ENCODE measurements at regions not wholly inside any gene's neighbourhood (a gene's known extent, or its start where the extent isn't known, plus 50 kb on each side); places are given as distances from the start of the nearest gene placed in this dataset.
"Not testable (repeated sequence)": the region's sequence is repeated elsewhere in the genome, so short reads cannot be mapped to it uniquely, and the experiment has no call there.

GRCh38 chr2:89537862-89538261, 846.4 kb downstream of the RPIA start:
- H3K4me1 Mint-ChIP-seq (ENCODE audit: low read depth); H3K27me3 Mint-ChIP-seq (ENCODE audit: low read depth); DNase-seq; ATAC-seq; H3K4me3 Mint-ChIP-seq; H3K9me3 Mint-ChIP-seq; H3K36me3 Mint-ChIP-seq (ENCODE audit: insufficient read depth): not testable (repeated sequence)

GRCh38 chr2:89544110-89544509, 852.6 kb downstream of the RPIA start:
- H3K9me3 Mint-ChIP-seq; H3K4me3 Mint-ChIP-seq; H3K36me3 Mint-ChIP-seq (ENCODE audit: insufficient read depth); ATAC-seq; H3K4me1 Mint-ChIP-seq (ENCODE audit: low read depth); DNase-seq; H3K27me3 Mint-ChIP-seq (ENCODE audit: low read depth): not testable (repeated sequence)

- H3K4me1 Mint-ChIP-seq (ENCODE audit: low read depth); H3K9me3 Mint-ChIP-seq; H3K36me3 Mint-ChIP-seq (ENCODE audit: insufficient read depth); H3K4me3 Mint-ChIP-seq; H3K27me3 Mint-ChIP-seq (ENCODE audit: low read depth); DNase-seq; ATAC-seq: not testable (repeated sequence)
These were observed 887.7 kb downstream of the RPIA start for GRCh38 chr2:89579154-89579553.

- H3K9me3 Mint-ChIP-seq; H3K4me3 Mint-ChIP-seq; H3K27me3 Mint-ChIP-seq (ENCODE audit: low read depth); H3K4me1 Mint-ChIP-seq (ENCODE audit: low read depth); H3K36me3 Mint-ChIP-seq (ENCODE audit: insufficient read depth); DNase-seq; ATAC-seq: not testable (repeated sequence)
These were observed 891.3 kb downstream of the RPIA start for GRCh38 chr2:89582816-89583215.

- H3K9me3 Mint-ChIP-seq; ATAC-seq; H3K36me3 Mint-ChIP-seq (ENCODE audit: insufficient read depth); H3K4me3 Mint-ChIP-seq; H3K27me3 Mint-ChIP-seq (ENCODE audit: low read depth); H3K4me1 Mint-ChIP-seq (ENCODE audit: low read depth); DNase-seq: not testable (repeated sequence)
These were observed 892.6 kb downstream of the RPIA start for GRCh38 chr2:89584046-89584445.

- not testable (repeated sequence) for H3K36me3 Mint-ChIP-seq (ENCODE audit: insufficient read depth); H3K4me3 Mint-ChIP-seq; ATAC-seq; DNase-seq; H3K9me3 Mint-ChIP-seq; H3K27me3 Mint-ChIP-seq (ENCODE audit: low read depth); H3K4me1 Mint-ChIP-seq (ENCODE audit: low read depth)
These were observed 893.5 kb downstream of the RPIA start for GRCh38 chr2:89584868-89585557.

- not testable (repeated sequence) for H3K4me1 Mint-ChIP-seq (ENCODE audit: low read depth); H3K27me3 Mint-ChIP-seq (ENCODE audit: low read depth); H3K9me3 Mint-ChIP-seq; H3K36me3 Mint-ChIP-seq (ENCODE audit: insufficient read depth); DNase-seq
- H3K4me3 Mint-ChIP-seq: peak overlapping the region; percentile 56
- ATAC-seq: peak; percentile 54 to 97
These were observed 894.1 kb downstream of the RPIA start for GRCh38 chr2:89585558-89585920.

- not testable (repeated sequence) for H3K4me1 Mint-ChIP-seq (ENCODE audit: low read depth); H3K9me3 Mint-ChIP-seq; H3K36me3 Mint-ChIP-seq (ENCODE audit: insufficient read depth); DNase-seq; H3K4me3 Mint-ChIP-seq; ATAC-seq; H3K27me3 Mint-ChIP-seq (ENCODE audit: low read depth)
These were observed 908.4 kb downstream of the RPIA start for GRCh38 chr2:89599843-89600242.

GRCh38 chr2:89606514-89606913, 915.0 kb downstream of the RPIA start:
- H3K36me3 Mint-ChIP-seq (ENCODE audit: insufficient read depth); H3K4me3 Mint-ChIP-seq; H3K4me1 Mint-ChIP-seq (ENCODE audit: low read depth); ATAC-seq; H3K27me3 Mint-ChIP-seq (ENCODE audit: low read depth); DNase-seq; H3K9me3 Mint-ChIP-seq: not testable (repeated sequence)

- H3K9me3 Mint-ChIP-seq; H3K4me3 Mint-ChIP-seq; ATAC-seq; H3K36me3 Mint-ChIP-seq (ENCODE audit: insufficient read depth); H3K4me1 Mint-ChIP-seq (ENCODE audit: low read depth); DNase-seq: not testable (repeated sequence)
- peaks cover 13% of the 10 kb centered on the region for H3K27me3 Mint-ChIP-seq (ENCODE audit: low read depth)
These were observed 918.9 kb downstream of the RPIA start for GRCh38 chr2:89610207-89610926.

- not testable (repeated sequence) for H3K4me3 Mint-ChIP-seq; H3K9me3 Mint-ChIP-seq; DNase-seq; H3K4me1 Mint-ChIP-seq (ENCODE audit: low read depth); ATAC-seq; H3K36me3 Mint-ChIP-seq (ENCODE audit: insufficient read depth)
- peaks cover 13% of the 10 kb centered on the region for H3K27me3 Mint-ChIP-seq (ENCODE audit: low read depth)
These were observed 919.5 kb downstream of the RPIA start for GRCh38 chr2:89610927-89611515.

- peaks cover 13% of the 10 kb centered on the region for H3K27me3 Mint-ChIP-seq (ENCODE audit: low read depth)
- not testable (repeated sequence) for H3K36me3 Mint-ChIP-seq (ENCODE audit: insufficient read depth); H3K4me1 Mint-ChIP-seq (ENCODE audit: low read depth); H3K9me3 Mint-ChIP-seq; H3K4me3 Mint-ChIP-seq; ATAC-seq; DNase-seq
These were observed 920.2 kb downstream of the RPIA start for GRCh38 chr2:89611710-89612109.

GRCh38 chr2:89649268-89649667, 957.8 kb downstream of the RPIA start:
- H3K27me3 Mint-ChIP-seq (ENCODE audit: low read depth); H3K4me1 Mint-ChIP-seq (ENCODE audit: low read depth); DNase-seq; H3K36me3 Mint-ChIP-seq (ENCODE audit: insufficient read depth); H3K9me3 Mint-ChIP-seq; ATAC-seq; H3K4me3 Mint-ChIP-seq: not testable (repeated sequence)

- not testable (repeated sequence) for H3K36me3 Mint-ChIP-seq (ENCODE audit: insufficient read depth); H3K4me1 Mint-ChIP-seq (ENCODE audit: low read depth); DNase-seq; H3K27me3 Mint-ChIP-seq (ENCODE audit: low read depth); H3K4me3 Mint-ChIP-seq; H3K9me3 Mint-ChIP-seq; ATAC-seq
These were observed 987.8 kb downstream of the RPIA start for GRCh38 chr2:89679254-89679653.
